GM06990 (cell line): ENCODE measurements at regions not wholly inside any gene's neighbourhood (a gene's known extent, or its start where the extent isn't known, plus 50 kb on each side); places are given as distances from the start of the nearest gene placed in this dataset.

Experiments used
- DNase-seq: peaks from one replicate; pipeline ENCODE4 v3.0.0-alpha.2; 2011; ENCODE audit not compliant: insufficient read length; ENCODE audit errors: extremely low read depth
- H3K27me3 ChIP-seq: replicated peaks from 2 replicates; pipeline ENCODE4 v1.6.0; 2011; ENCODE audit warnings: low read length; ENCODE audit not compliant: control insufficient read depth, insufficient read depth
- H3K36me3 ChIP-seq: 2 replicates; pipeline ENCODE4 v1.5.1; 2011; ENCODE audit warnings: low read length; ENCODE audit not compliant: control insufficient read depth, insufficient read depth
- H3K4me3 ChIP-seq: replicated peaks from 2 replicates; pipeline ENCODE4 v1.5.1; 2011; ENCODE audit warnings: low read depth, mild to moderate bottlenecking, control low read depth, low read length
- CTCF ChIP-seq: IDR thresholded peaks from 2 replicates; pipeline ENCODE4 v1.5.1; 2011; ENCODE audit warnings: low read length, control low read depth, mild to moderate bottlenecking, inconsistent platforms; ENCODE audit not compliant: insufficient read depth, poor library complexity, severe bottlenecking

GRCh38 chrX:97876697-97877407, 993.1 kb downstream of the RPA4 start:
- Histone ChIP-seq H3K4me3 (no peak overlapping the region), H3K27me3 (no peaks in the 10 kb centered on the region), H3K36me3 (no peaks in the 10 kb centered on the region)
- DNase-seq: no peak
- TF ChIP-seq CTCF: no peak

GRCh38 chrX:97882306-97882705, 998.6 kb downstream of the RPA4 start:
- TF ChIP-seq CTCF: no peak
- H3K4me3 ChIP-seq: no peak overlapping the region
- DNase-seq: no peak
- no peaks in the 10 kb centered on the region for H3K36me3 ChIP-seq
- H3K27me3 ChIP-seq: no peaks in the 10 kb centered on the region

GRCh38 chrX:97895751-97896150, 1012.0 kb downstream of the RPA4 start:
- no peak for TF ChIP-seq CTCF
- Histone ChIP-seq H3K4me3 (no peak overlapping the region), H3K36me3 (no peaks in the 10 kb centered on the region), H3K27me3 (no peaks in the 10 kb centered on the region)
- DNase-seq: no peak

GRCh38 chrX:97897998-97898397, 1014.3 kb downstream of the RPA4 start:
- no peak for TF ChIP-seq CTCF
- no peak for DNase-seq
- no peak overlapping the region for H3K4me3 ChIP-seq
- no peaks in the 10 kb centered on the region for H3K36me3 ChIP-seq
- H3K27me3 ChIP-seq: no peaks in the 10 kb centered on the region

GRCh38 chrX:97898798-97899197, 1015.1 kb downstream of the RPA4 start:
- H3K4me3 ChIP-seq: no peak overlapping the region
- no peaks in the 10 kb centered on the region for H3K36me3 ChIP-seq
- TF ChIP-seq CTCF: no peak
- DNase-seq: no peak
- H3K27me3 ChIP-seq: no peaks in the 10 kb centered on the region

GRCh38 chrX:97907791-97908190, 1024.1 kb downstream of the RPA4 start:
- Histone ChIP-seq H3K36me3 (no peaks in the 10 kb centered on the region), H3K27me3 (no peaks in the 10 kb centered on the region), H3K4me3 (no peak overlapping the region)
- DNase-seq: no peak
- no peak for TF ChIP-seq CTCF
